Mucosa of rectum (tissue), 2 donors: ENCODE measurements at regions not wholly inside any gene's neighbourhood (a gene's known extent, or its start where the extent isn't known, plus 50 kb on each side); places are given as distances from the start of the nearest gene placed in this dataset.

ENCODE experiments used
- H3K27ac ChIP-seq, 2 donors: one replicate each; pipeline ENCODE4 v1.7.0; 2013; ENCODE audit warnings: inconsistent platforms in 2 of 2, low read depth in 2 of 2, low read length in 2 of 2
- H3K27me3 ChIP-seq, 2 donors: one replicate each; pipeline ENCODE4 v1.7.0; 2013; ENCODE audit warnings: low read length in 2 of 2; ENCODE audit not compliant: control insufficient read depth in 2 of 2, insufficient read depth in 2 of 2
- H3K36me3 ChIP-seq, 2 donors: one replicate each; pipeline ENCODE4 v1.7.0; 2013; ENCODE audit warnings: low read length in 2 of 2; ENCODE audit not compliant: control insufficient read depth in 2 of 2, insufficient read depth in 2 of 2
- H3K4me1 ChIP-seq, 2 donors: one replicate each; pipeline ENCODE4 v1.7.0; 2013; ENCODE audit warnings: low read length in 2 of 2, mild to moderate bottlenecking in 1 of 2; ENCODE audit not compliant: control insufficient read depth in 2 of 2, insufficient read depth in 2 of 2
- H3K4me3 ChIP-seq, 2 donors: one replicate each; pipeline ENCODE4 v1.7.0; 2013; ENCODE audit warnings: low read length in 2 of 2
- H3K9ac ChIP-seq, 2 donors: one replicate each; pipeline ENCODE4 v1.7.0; 2013; ENCODE audit warnings: low read length in 2 of 2, low read depth in 1 of 2, mild to moderate bottlenecking in 1 of 2
- H3K9me3 ChIP-seq, 2 donors: one replicate each; pipeline ENCODE4 v1.7.0; 2013; ENCODE audit warnings: low read length in 2 of 2; ENCODE audit not compliant: control insufficient read depth in 2 of 2
- donor health status: healthy.
- donor health status: Normal muscosa, but diverticular disease.

GRCh38 chr15:79676621-79677020 lies 220.2 kb downstream of the MTHFS start:
- H3K4me3 ChIP-seq = no peak overlapping the region
- no peak overlapping the region for H3K9ac ChIP-seq
- peaks cover 0 to 6% of the 10 kb centered on the region in 2 donors for H3K27me3 ChIP-seq
- H3K9me3 ChIP-seq = no peaks in the 10 kb centered on the region
- no peaks in the 10 kb centered on the region for H3K4me1 ChIP-seq
- no peaks in the 10 kb centered on the region for H3K36me3 ChIP-seq
- no peak overlapping the region for H3K27ac ChIP-seq

GRCh38 chr15:79677241-79677640 lies 219.6 kb downstream of the MTHFS start:
- no peaks in the 10 kb centered on the region for H3K36me3 ChIP-seq
- H3K4me3 ChIP-seq = no peak overlapping the region
- no peak overlapping the region for H3K27ac ChIP-seq
- H3K27me3 ChIP-seq = peaks cover 0 to 6% of the 10 kb centered on the region in 2 donors
- no peaks in the 10 kb centered on the region for H3K9me3 ChIP-seq
- H3K9ac ChIP-seq = no peak overlapping the region
- no peaks in the 10 kb centered on the region for H3K4me1 ChIP-seq

GRCh38 chr15:79678032-79678701 lies 218.6 kb downstream of the MTHFS start:
- Histone ChIP-seq H3K4me1 (no peaks in the 10 kb centered on the region), H3K4me3 (no peak overlapping the region), H3K27me3 (peaks cover 0 to 6% of the 10 kb centered on the region in 2 donors), H3K9me3 (no peaks in the 10 kb centered on the region), H3K27ac (no peak overlapping the region), H3K9ac (no peak overlapping the region), H3K36me3 (no peaks in the 10 kb centered on the region)

- Histone ChIP-seq H3K36me3 (no peaks in the 10 kb centered on the region), H3K27ac (no peak overlapping the region), H3K4me1 (no peaks in the 10 kb centered on the region), H3K9ac (no peak overlapping the region), H3K9me3 (no peaks in the 10 kb centered on the region), H3K4me3 (no peak overlapping the region), H3K27me3 (peaks cover 0 to 6% of the 10 kb centered on the region in 2 donors)
These were observed 216.1 kb downstream of the MTHFS start for GRCh38 chr15:79680720-79681119.

GRCh38 chr15:79682285-79682684 lies 214.5 kb downstream of the MTHFS start:
- no peaks in the 10 kb centered on the region for H3K36me3 ChIP-seq
- no peak overlapping the region for H3K9ac ChIP-seq
- no peaks in the 10 kb centered on the region for H3K9me3 ChIP-seq
- H3K4me1 ChIP-seq = no peaks in the 10 kb centered on the region
- peaks cover 0 to 2% of the 10 kb centered on the region in 2 donors for H3K27me3 ChIP-seq
- no peak overlapping the region for H3K27ac ChIP-seq
- H3K4me3 ChIP-seq = no peak overlapping the region

GRCh38 chr15:79682851-79683288 lies 213.9 kb downstream of the MTHFS start:
- Histone ChIP-seq H3K4me1 (no peaks in the 10 kb centered on the region), H3K27ac (no peak overlapping the region), H3K4me3 (no peak overlapping the region), H3K27me3 (peaks cover 0 to 2% of the 10 kb centered on the region in 2 donors), H3K9ac (no peak overlapping the region), H3K9me3 (no peaks in the 10 kb centered on the region), H3K36me3 (no peaks in the 10 kb centered on the region)

- Histone ChIP-seq H3K4me1 (no peaks in the 10 kb centered on the region), H3K9me3 (no peaks in the 10 kb centered on the region), H3K36me3 (no peaks in the 10 kb centered on the region), H3K27me3 (peaks cover 0 to 2% of the 10 kb centered on the region in 2 donors), H3K9ac (no peak overlapping the region), H3K27ac (no peak overlapping the region), H3K4me3 (no peak overlapping the region)
These were observed 207.8 kb downstream of the MTHFS start for GRCh38 chr15:79689030-79689429.

- no peak overlapping the region for H3K27ac ChIP-seq
- no peaks in the 10 kb centered on the region for H3K4me1 ChIP-seq
- no peak overlapping the region for H3K9ac ChIP-seq
- H3K9me3 ChIP-seq = no peaks in the 10 kb centered on the region
- no peak overlapping the region for H3K4me3 ChIP-seq
- H3K36me3 ChIP-seq = no peaks in the 10 kb centered on the region
- H3K27me3 ChIP-seq = no peaks in the 10 kb centered on the region
These were observed 195.8 kb downstream of the MTHFS start for GRCh38 chr15:79700951-79701480.

GRCh38 chr15:79702621-79703020 lies 194.2 kb downstream of the MTHFS start:
- no peak overlapping the region for H3K4me3 ChIP-seq
- no peaks in the 10 kb centered on the region for H3K36me3 ChIP-seq
- no peaks in the 10 kb centered on the region for H3K9me3 ChIP-seq
- no peaks in the 10 kb centered on the region for H3K27me3 ChIP-seq
- no peak overlapping the region for H3K9ac ChIP-seq
- no peak overlapping the region for H3K27ac ChIP-seq
- H3K4me1 ChIP-seq = no peaks in the 10 kb centered on the region

GRCh38 chr15:79721256-79721655 lies 175.6 kb downstream of the MTHFS start:
- Histone ChIP-seq H3K9me3 (no peaks in the 10 kb centered on the region), H3K9ac (no peak overlapping the region), H3K27ac (no peak overlapping the region), H3K4me3 (no peak overlapping the region), H3K27me3 (no peaks in the 10 kb centered on the region), H3K36me3 (no peaks in the 10 kb centered on the region), H3K4me1 (no peaks in the 10 kb centered on the region)
